ENCODE measurements at regions not wholly inside any gene's neighbourhood (a gene's known extent, or its start where the extent isn't known, plus 50 kb on each side); places are given as distances from the start of the nearest gene placed in this dataset.

- TF ChIP-seq NANOG (IDR thresholded peaks at IDR 0.05; ENCODE audit: insufficient read depth, low read depth, low read length, poor library complexity, severe bottlenecking): no peak
- TF ChIP-seq CREB1 (IDR thresholded peaks at IDR 0.05): no peak
- no peak for TF ChIP-seq CHD2 (IDR thresholded peaks at IDR 0.05; ENCODE audit: low read length)
- TF ChIP-seq KDM1A (IDR thresholded peaks at IDR 0.05; ENCODE audit: borderline replicate concordance, low read length): no peak
- no peak for TF ChIP-seq POLR2A (IDR thresholded peaks at IDR 0.05; ENCODE audit: control extremely low read depth in 1 of 2, low read depth in 2 of 2, low read length in 2 of 2)
- TF ChIP-seq EZH2 (IDR thresholded peaks at IDR 0.05; ENCODE audit: low read depth, low read length, severe bottlenecking): no peak
- no peak for TF ChIP-seq CBX5 (IDR thresholded peaks at IDR 0.05; ENCODE audit: low read depth, low read length)
These were observed 56.9 kb downstream of the KLHDC7A start (continued) for GRCh38 chr1:18537386-18538306.
